GM18517 (cell line): ENCODE measurements at regions not wholly inside any gene's neighbourhood (a gene's known extent, or its start where the extent isn't known, plus 50 kb on each side); places are given as distances from the start of the nearest gene placed in this dataset.

ENCODE experiments used
- ATAC-seq: cut with Tn5 transposase; IDR thresholded peaks from one replicate; pipeline ENCODE4 v1.9.1; 2021; ENCODE audit warnings: mild to moderate bottlenecking, moderate library complexity; ENCODE audit not compliant: unreplicated experiment

GRCh38 chr6:106918115-106918514 lies 56.4 kb downstream of the CD24 start:
- ATAC-seq, result no peak

- no peak for ATAC-seq
Measured at GRCh38 chr6:106916891-106917290, 57.6 kb downstream of the CD24 start.

GRCh38 chr6:106913676-106914280 lies 60.8 kb downstream of the CD24 start:
- peak; percentile 79 for ATAC-seq

GRCh38 chr6:106913111-106913510 lies 61.4 kb downstream of the CD24 start:
- no peak for ATAC-seq

- no peak for ATAC-seq
Measured at GRCh38 chr6:106912091-106912490, 62.4 kb downstream of the CD24 start.

- no peak for ATAC-seq
Measured at GRCh38 chr6:106910999-106911949, 63.3 kb downstream of the CD24 start.

- ATAC-seq, result no peak
Measured at GRCh38 chr6:106908386-106908840, 66.1 kb downstream of the CD24 start.

- no peak for ATAC-seq
Measured at GRCh38 chr6:106907754-106908153, 66.8 kb downstream of the CD24 start.

- ATAC-seq, result no peak
Measured at GRCh38 chr6:106906232-106906631, 68.3 kb downstream of the CD24 start.

GRCh38 chr6:106903299-106903698 lies 71.2 kb downstream of the CD24 start:
- no peak for ATAC-seq

GRCh38 chr6:106901062-106901461 lies 73.5 kb downstream of the CD24 start:
- ATAC-seq, result no peak

GRCh38 chr6:106899697-106900096 lies 74.8 kb downstream of the CD24 start:
- no peak for ATAC-seq

- no peak for ATAC-seq
Measured at GRCh38 chr6:106897580-106897979, 76.9 kb downstream of the CD24 start.

GRCh38 chr6:106895703-106896040 lies 78.9 kb downstream of the CD24 start:
- ATAC-seq, result no peak

GRCh38 chr6:106894978-106895702 lies 79.4 kb downstream of the CD24 start:
- no peak for ATAC-seq

- no peak for ATAC-seq
Measured at GRCh38 chr6:106892186-106892585, 82.3 kb downstream of the CD24 start.

- no peak for ATAC-seq
Measured at GRCh38 chr6:106890447-106890846, 84.1 kb downstream of the CD24 start.

- ATAC-seq, result no peak
Measured at GRCh38 chr6:106889692-106890091, 84.8 kb downstream of the CD24 start.

- ATAC-seq, result no peak
Measured at GRCh38 chr6:106886922-106887797, 87.4 kb downstream of the CD24 start.

- ATAC-seq, result no peak
Measured at GRCh38 chr6:106886081-106886843, 88.3 kb downstream of the CD24 start.
